HFF-Myc (cell line): ENCODE measurements at regions not wholly inside any gene's neighbourhood (a gene's known extent, or its start where the extent isn't known, plus 50 kb on each side); places are given as distances from the start of the nearest gene placed in this dataset.
"Not testable (repeated sequence)": the region's sequence is repeated elsewhere in the genome, so short reads cannot be mapped to it uniquely, and the experiment has no call there.

ENCODE experiments used
- DNase-seq: peaks from one replicate; pipeline ENCODE4 v3.0.0-alpha.2; 2011; ENCODE audit warnings: low read depth; ENCODE audit errors: extremely low read depth
- H3K4me3 ChIP-seq: replicated peaks from 2 replicates; pipeline ENCODE4 v1.5.1; 2011; ENCODE audit warnings: low read depth, mild to moderate bottlenecking, control low read depth, low read length
- CTCF ChIP-seq: IDR thresholded peaks from 2 replicates; pipeline ENCODE4 v1.5.1; 2012; ENCODE audit warnings: mild to moderate bottlenecking, low read depth, low read length, control low read depth; ENCODE audit errors: missing control alignments

GRCh38 chr6:99143108-99143861 lies 195.5 kb upstream of the FBXL4 start:
- DNase-seq: no peak
- no peak for TF ChIP-seq CTCF
- no peak overlapping the region for H3K4me3 ChIP-seq

- not testable (repeated sequence) for H3K4me3 ChIP-seq, DNase-seq
Observed at GRCh38 chr6:99141906-99142305, 194.2 kb upstream of the FBXL4 start.

- H3K4me3 ChIP-seq: no peak overlapping the region
- no peak for TF ChIP-seq CTCF
- no peak for DNase-seq
Observed at GRCh38 chr6:99138445-99138844, 190.7 kb upstream of the FBXL4 start.

- no peak overlapping the region for H3K4me3 ChIP-seq
- no peak for TF ChIP-seq CTCF
- no peak for DNase-seq
Observed at GRCh38 chr6:99137314-99137713, 189.6 kb upstream of the FBXL4 start.

GRCh38 chr6:99136488-99136887 lies 188.7 kb upstream of the FBXL4 start:
- no peak for DNase-seq
- no peak overlapping the region for H3K4me3 ChIP-seq
- TF ChIP-seq CTCF: no peak

- H3K4me3 ChIP-seq: no peak overlapping the region
- DNase-seq: no peak
- no peak for TF ChIP-seq CTCF
Observed at GRCh38 chr6:99132026-99132635, 184.4 kb upstream of the FBXL4 start.

- no peak for DNase-seq
- H3K4me3 ChIP-seq: no peak overlapping the region
- TF ChIP-seq CTCF: no peak
Observed at GRCh38 chr6:99130897-99131873, 183.4 kb upstream of the FBXL4 start.
